Large intestine (tissue), 3 donors: ENCODE measurements at regions not wholly inside any gene's neighbourhood (a gene's known extent, or its start where the extent isn't known, plus 50 kb on each side); places are given as distances from the start of the nearest gene placed in this dataset.

Experiments
- DNase-seq, 2 donors: peaks; one replicate each; pipeline versions ENCODE4 v3.0.0 to v3.0.0-alpha.2; 2013
- H3K27ac ChIP-seq: one replicate; pipeline ENCODE4 v1.5.1; 2013; ENCODE audit warnings: low read length
- H3K27me3 ChIP-seq: 2 replicates; pipeline ENCODE4 v1.6.1; 2013; ENCODE audit warnings: low read length; ENCODE audit not compliant: control insufficient read depth, insufficient read depth
- H3K36me3 ChIP-seq: 2 replicates; pipeline ENCODE4 v1.6.1; 2013; ENCODE audit warnings: low read length; ENCODE audit not compliant: control insufficient read depth, insufficient read depth
- H3K4me1 ChIP-seq: one replicate; pipeline ENCODE4 v1.6.1; 2013; ENCODE audit warnings: low read length; ENCODE audit not compliant: control insufficient read depth, insufficient read depth
- H3K4me3 ChIP-seq: one replicate; pipeline ENCODE4 v1.5.1; 2013; ENCODE audit warnings: low read length
- H3K9me3 ChIP-seq: one replicate; pipeline ENCODE4 v1.6.1; 2013; ENCODE audit warnings: mild to moderate bottlenecking, low read depth, low read length, moderate library complexity; ENCODE audit not compliant: control insufficient read depth
- WGBS: methylation state at CpG from one replicate; pipeline ENCODE4 v1.1.5; 2013; ENCODE audit warnings: low lambda C conversion rate; ENCODE audit not compliant: insufficient coverage; 5-methylcytosine and 5-hydroxymethylcytosine counted together

- H3K4me3 ChIP-seq = no peak overlapping the region
- no peaks in the 10 kb centered on the region for H3K36me3 ChIP-seq
- H3K27me3 ChIP-seq = no peaks in the 10 kb centered on the region
- no peak for DNase-seq
- H3K27ac ChIP-seq = no peak overlapping the region
- H3K4me1 ChIP-seq = no peaks in the 10 kb centered on the region
- WGBS = no CpG with 5 or more reads among the region's 2 CpGs
- no peaks in the 10 kb centered on the region for H3K9me3 ChIP-seq
These were observed 481.5 kb upstream of the TUSC1 start for GRCh38 chr9:26159575-26160392.

GRCh38 chr9:26158631-26159150, 480.4 kb upstream of the TUSC1 start:
- no peak for DNase-seq
- no peaks in the 10 kb centered on the region for H3K9me3 ChIP-seq
- H3K4me3 ChIP-seq = no peak overlapping the region
- H3K27me3 ChIP-seq = no peaks in the 10 kb centered on the region
- no peaks in the 10 kb centered on the region for H3K4me1 ChIP-seq
- no peaks in the 10 kb centered on the region for H3K36me3 ChIP-seq
- 94% methylated on average over 2 of the region's 4 CpGs for WGBS
- no peak overlapping the region for H3K27ac ChIP-seq

- no peaks in the 10 kb centered on the region for H3K27me3 ChIP-seq
- 86% methylated on average over 1 of the region's 5 CpGs for WGBS
- no peak overlapping the region for H3K27ac ChIP-seq
- H3K9me3 ChIP-seq = no peaks in the 10 kb centered on the region
- no peak overlapping the region for H3K4me3 ChIP-seq
- DNase-seq = no peak
- no peaks in the 10 kb centered on the region for H3K4me1 ChIP-seq
- no peaks in the 10 kb centered on the region for H3K36me3 ChIP-seq
These were observed 479.2 kb upstream of the TUSC1 start for GRCh38 chr9:26157411-26157810.

- H3K4me1 ChIP-seq = no peaks in the 10 kb centered on the region
- no peaks in the 10 kb centered on the region for H3K36me3 ChIP-seq
- no peaks in the 10 kb centered on the region for H3K27me3 ChIP-seq
- H3K27ac ChIP-seq = no peak overlapping the region
- DNase-seq = no peak
- WGBS = no CpG with 5 or more reads among the region's 2 CpGs
- H3K4me3 ChIP-seq = no peak overlapping the region
- H3K9me3 ChIP-seq = no peaks in the 10 kb centered on the region
These were observed 474.1 kb upstream of the TUSC1 start for GRCh38 chr9:26152350-26152749.

- 100% methylated on average over 1 of the region's 2 CpGs for WGBS
- no peaks in the 10 kb centered on the region for H3K27me3 ChIP-seq
These were observed 469.9 kb upstream of the TUSC1 start for GRCh38 chr9:26148128-26148527.

GRCh38 chr9:26145938-26146337, 467.7 kb upstream of the TUSC1 start:
- H3K9me3 ChIP-seq = no peaks in the 10 kb centered on the region
- no peak overlapping the region for H3K27ac ChIP-seq
- H3K4me3 ChIP-seq = no peak overlapping the region
- 73% methylated on average over 2 of the region's 10 CpGs for WGBS
- no peaks in the 10 kb centered on the region for H3K36me3 ChIP-seq
- no peaks in the 10 kb centered on the region for H3K4me1 ChIP-seq
- no peak for DNase-seq
- H3K27me3 ChIP-seq = no peaks in the 10 kb centered on the region

More at GRCh38 chr9:26148128-26148527, 469.9 kb upstream of the TUSC1 start:
- H3K4me1 ChIP-seq = no peaks in the 10 kb centered on the region
- H3K4me3 ChIP-seq = no peak overlapping the region
- DNase-seq = no peak
- no peak overlapping the region for H3K27ac ChIP-seq
- H3K9me3 ChIP-seq = no peaks in the 10 kb centered on the region
- no peaks in the 10 kb centered on the region for H3K36me3 ChIP-seq

- H3K36me3 ChIP-seq = no peaks in the 10 kb centered on the region
- H3K27ac ChIP-seq = no peak overlapping the region
- no peak for DNase-seq
- no peak overlapping the region for H3K4me3 ChIP-seq
- no peaks in the 10 kb centered on the region for H3K27me3 ChIP-seq
- H3K4me1 ChIP-seq = no peaks in the 10 kb centered on the region
- no CpG with 5 or more reads among the region's 6 CpGs for WGBS
- no peaks in the 10 kb centered on the region for H3K9me3 ChIP-seq
These were observed 464.4 kb upstream of the TUSC1 start for GRCh38 chr9:26142631-26143030.

- DNase-seq = no peak
- no peak overlapping the region for H3K27ac ChIP-seq
- H3K9me3 ChIP-seq = no peaks in the 10 kb centered on the region
- H3K4me1 ChIP-seq = no peaks in the 10 kb centered on the region
- H3K36me3 ChIP-seq = no peaks in the 10 kb centered on the region
- WGBS = no CpG with 5 or more reads among the region's 5 CpGs
- H3K27me3 ChIP-seq = no peaks in the 10 kb centered on the region
- H3K4me3 ChIP-seq = no peak overlapping the region
These were observed 464.0 kb upstream of the TUSC1 start for GRCh38 chr9:26142201-26142600.

- no peaks in the 10 kb centered on the region for H3K36me3 ChIP-seq
- H3K27me3 ChIP-seq = no peaks in the 10 kb centered on the region
- H3K4me1 ChIP-seq = no peaks in the 10 kb centered on the region
- H3K27ac ChIP-seq = no peak overlapping the region
- WGBS = no CpG with 5 or more reads among the region's 1 CpG
- H3K4me3 ChIP-seq = no peak overlapping the region
- no peak for DNase-seq
- H3K9me3 ChIP-seq = no peaks in the 10 kb centered on the region
These were observed 455.3 kb upstream of the TUSC1 start for GRCh38 chr9:26133537-26133936.

GRCh38 chr9:26132746-26133312, 454.6 kb upstream of the TUSC1 start:
- Histone ChIP-seq H3K4me1 (no peaks in the 10 kb centered on the region), H3K36me3 (no peaks in the 10 kb centered on the region), H3K9me3 (no peaks in the 10 kb centered on the region), H3K4me3 (no peak overlapping the region), H3K27me3 (no peaks in the 10 kb centered on the region), H3K27ac (no peak overlapping the region)
- DNase-seq = peak in 1 of 2 donors; percentile 2
- 86% methylated on average over 1 of the region's 4 CpGs for WGBS
